WERI-Rb-1 (cell line): ENCODE measurements at regions not wholly inside any gene's neighbourhood (a gene's known extent, or its start where the extent isn't known, plus 50 kb on each side); places are given as distances from the start of the nearest gene placed in this dataset.

Experiments used
- DNase-seq: peaks from one replicate; pipeline ENCODE4 v3.0.0-alpha.2; 2020
- H3K27ac ChIP-seq: fragments of 250-450 bp; sonication (Bioruptor Pico); 2 replicates; pipeline ENCODE4 v1.5.1; 2020; ENCODE audit warnings: mild to moderate bottlenecking, moderate library complexity
- H3K27me3 ChIP-seq: fragments of 250-450 bp; sonication (Bioruptor Pico); 2 replicates; pipeline ENCODE4 v1.5.1; 2021; ENCODE audit warnings: mild to moderate bottlenecking, low read depth, moderate library complexity; ENCODE audit not compliant: insufficient read depth, severe bottlenecking
- H3K36me3 ChIP-seq: fragments of 250-450 bp; sonication (Bioruptor Pico); 2 replicates; pipeline ENCODE4 v1.5.1; 2020; ENCODE audit warnings: mild to moderate bottlenecking, moderate library complexity
- H3K4me3 ChIP-seq: 2 replicates; pipeline ENCODE4 v1.5.1; 2011; ENCODE audit warnings: low read depth, mild to moderate bottlenecking, control low read depth, low read length
- H3K9me3 ChIP-seq: fragments of 250-450 bp; sonication (Bioruptor Pico); 2 replicates; pipeline ENCODE4 v1.5.1; 2021; ENCODE audit warnings: mild to moderate bottlenecking, moderate library complexity; ENCODE audit not compliant: severe bottlenecking
- TF ChIP-seq, protein P1 (sequence below): IDR thresholded peaks from 2 replicates; pipeline ENCODE4 v1.5.1; 2011; ENCODE audit warnings: low read depth, mild to moderate bottlenecking, control low read depth, inconsistent platforms, low read length

DNA sequence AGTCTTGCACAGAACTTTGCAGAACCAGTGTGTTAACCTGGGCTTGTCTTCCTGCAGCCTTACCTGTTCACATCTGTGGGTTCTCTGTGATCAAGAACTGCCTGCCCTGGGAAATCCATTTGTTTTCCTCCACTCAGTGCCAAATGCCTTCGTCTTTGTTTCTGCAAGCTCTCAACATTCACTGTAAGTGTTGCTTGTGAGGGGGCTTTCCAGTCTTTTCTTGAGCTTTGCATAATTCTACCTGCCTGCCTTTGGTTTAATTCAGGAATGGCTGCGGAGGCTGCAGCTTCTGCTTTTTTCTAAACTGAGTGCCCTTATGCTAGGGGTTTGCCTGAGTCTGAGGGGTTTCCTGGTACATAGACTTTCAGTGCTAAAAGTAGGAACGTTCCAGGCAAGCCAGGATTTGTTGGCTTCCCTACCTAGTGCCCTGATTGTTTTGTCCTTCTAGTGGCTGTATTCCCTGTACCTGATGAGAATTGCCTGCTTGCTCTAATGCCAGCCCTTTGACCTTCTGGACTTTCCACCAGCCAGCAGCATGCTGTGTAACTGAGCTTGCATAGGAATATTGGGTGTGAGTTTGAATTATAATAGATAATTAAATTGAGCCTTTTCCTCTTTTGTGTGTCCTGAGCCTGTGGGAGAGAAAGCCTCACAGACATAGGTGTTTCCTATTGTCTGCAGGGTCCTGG, 96.6 kb upstream of the CLSTN2 start:
- TF ChIP-seq, protein P1, sequence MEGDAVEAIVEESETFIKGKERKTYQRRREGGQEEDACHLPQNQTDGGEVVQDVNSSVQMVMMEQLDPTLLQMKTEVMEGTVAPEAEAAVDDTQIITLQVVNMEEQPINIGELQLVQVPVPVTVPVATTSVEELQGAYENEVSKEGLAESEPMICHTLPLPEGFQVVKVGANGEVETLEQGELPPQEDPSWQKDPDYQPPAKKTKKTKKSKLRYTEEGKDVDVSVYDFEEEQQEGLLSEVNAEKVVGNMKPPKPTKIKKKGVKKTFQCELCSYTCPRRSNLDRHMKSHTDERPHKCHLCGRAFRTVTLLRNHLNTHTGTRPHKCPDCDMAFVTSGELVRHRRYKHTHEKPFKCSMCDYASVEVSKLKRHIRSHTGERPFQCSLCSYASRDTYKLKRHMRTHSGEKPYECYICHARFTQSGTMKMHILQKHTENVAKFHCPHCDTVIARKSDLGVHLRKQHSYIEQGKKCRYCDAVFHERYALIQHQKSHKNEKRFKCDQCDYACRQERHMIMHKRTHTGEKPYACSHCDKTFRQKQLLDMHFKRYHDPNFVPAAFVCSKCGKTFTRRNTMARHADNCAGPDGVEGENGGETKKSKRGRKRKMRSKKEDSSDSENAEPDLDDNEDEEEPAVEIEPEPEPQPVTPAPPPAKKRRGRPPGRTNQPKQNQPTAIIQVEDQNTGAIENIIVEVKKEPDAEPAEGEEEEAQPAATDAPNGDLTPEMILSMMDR = no peak
- no peaks in the 10 kb centered on the region for H3K36me3 ChIP-seq
- no peaks in the 10 kb centered on the region for H3K27me3 ChIP-seq
- no peak overlapping the region for H3K27ac ChIP-seq
- H3K4me3 ChIP-seq = no peak overlapping the region
- no peak for DNase-seq
- no peaks in the 10 kb centered on the region for H3K9me3 ChIP-seq

DNA sequence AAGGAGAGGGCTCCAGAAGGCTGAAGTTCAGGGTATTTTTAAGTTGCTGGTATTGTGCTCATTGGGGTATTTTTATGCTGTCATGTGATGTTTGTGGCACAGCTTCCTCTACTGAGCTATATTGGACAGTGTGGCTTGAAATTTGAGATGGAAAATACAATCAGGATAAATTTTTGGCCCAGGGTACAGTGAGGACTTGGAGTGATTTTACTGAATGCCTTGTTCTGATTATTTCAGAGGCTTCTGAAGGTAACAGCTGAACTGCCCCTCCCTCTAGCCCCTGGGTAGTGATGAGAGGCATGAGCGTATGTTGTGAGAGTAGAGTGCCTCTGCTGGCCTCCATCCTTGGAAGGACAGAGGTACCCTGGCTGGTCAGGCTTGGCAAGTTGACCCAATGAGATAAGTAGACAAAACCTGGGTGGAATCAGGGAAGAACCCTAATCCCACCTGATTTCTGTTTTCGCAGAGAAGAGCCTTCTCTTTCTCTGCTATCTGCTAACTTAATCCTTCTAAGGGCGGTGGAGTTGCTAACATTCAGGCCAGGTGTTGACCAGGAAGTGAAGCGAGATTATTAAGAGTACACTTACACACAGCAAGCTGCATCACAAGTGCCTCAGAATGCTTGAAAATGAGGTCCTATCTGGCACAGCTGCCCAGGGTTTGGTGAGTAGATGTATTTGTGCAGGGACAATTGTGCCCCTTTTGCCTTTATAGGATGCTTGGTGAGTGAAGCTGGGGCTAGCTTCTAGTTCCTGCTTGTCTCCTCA, 98.1 kb upstream of the CLSTN2 start:
- no peak overlapping the region for H3K27ac ChIP-seq
- no peaks in the 10 kb centered on the region for H3K9me3 ChIP-seq
- no peak overlapping the region for H3K4me3 ChIP-seq
- DNase-seq = no peak
- H3K36me3 ChIP-seq = no peaks in the 10 kb centered on the region
- TF ChIP-seq, protein P1 = no peak
- no peaks in the 10 kb centered on the region for H3K27me3 ChIP-seq

DNA sequence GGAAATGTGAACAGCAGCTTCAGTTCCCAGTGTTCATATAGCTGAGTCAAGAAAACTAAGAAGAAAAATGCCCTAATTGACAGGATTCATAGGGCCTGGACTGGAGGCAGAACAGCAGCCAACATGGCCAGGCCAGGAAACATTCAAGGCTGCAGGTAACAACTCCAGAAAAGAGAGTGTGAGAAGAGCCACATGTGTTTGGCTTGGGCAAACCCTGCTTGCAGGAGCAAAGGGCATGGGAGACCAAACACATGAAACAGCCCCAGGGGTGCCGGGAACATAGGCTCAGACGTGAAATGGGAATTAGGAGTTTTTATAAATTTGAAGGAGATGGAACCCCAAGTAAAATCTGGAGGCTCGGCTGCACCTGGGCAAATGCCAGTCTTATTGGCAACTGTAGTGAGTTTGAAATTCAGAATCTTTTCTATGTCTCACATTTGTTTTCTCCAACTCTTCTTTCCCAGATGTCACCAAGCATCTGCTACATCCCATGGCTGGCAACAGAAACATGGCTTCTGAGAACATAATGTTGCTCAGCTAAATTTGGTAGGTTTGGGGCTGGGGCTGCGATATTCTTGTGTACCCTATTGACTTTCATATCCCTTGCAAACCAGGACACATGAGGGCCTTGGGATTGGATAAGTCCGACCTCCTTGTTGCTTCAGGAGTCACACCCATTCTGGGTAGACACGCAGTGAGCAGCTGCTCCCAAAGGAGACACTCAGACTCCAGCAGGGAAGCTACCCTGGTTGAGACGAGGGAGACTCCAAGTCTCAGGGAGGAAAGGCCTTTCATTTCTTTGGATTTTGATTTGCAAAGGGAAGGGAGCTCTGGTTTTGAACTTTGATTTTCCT, 98.9 kb upstream of the CLSTN2 start:
- Histone ChIP-seq H3K9me3 (no peaks in the 10 kb centered on the region), H3K36me3 (no peaks in the 10 kb centered on the region), H3K27ac (no peak overlapping the region), H3K4me3 (no peak overlapping the region), H3K27me3 (no peaks in the 10 kb centered on the region)
- TF ChIP-seq, protein P1 = no peak
- no peak for DNase-seq

DNA sequence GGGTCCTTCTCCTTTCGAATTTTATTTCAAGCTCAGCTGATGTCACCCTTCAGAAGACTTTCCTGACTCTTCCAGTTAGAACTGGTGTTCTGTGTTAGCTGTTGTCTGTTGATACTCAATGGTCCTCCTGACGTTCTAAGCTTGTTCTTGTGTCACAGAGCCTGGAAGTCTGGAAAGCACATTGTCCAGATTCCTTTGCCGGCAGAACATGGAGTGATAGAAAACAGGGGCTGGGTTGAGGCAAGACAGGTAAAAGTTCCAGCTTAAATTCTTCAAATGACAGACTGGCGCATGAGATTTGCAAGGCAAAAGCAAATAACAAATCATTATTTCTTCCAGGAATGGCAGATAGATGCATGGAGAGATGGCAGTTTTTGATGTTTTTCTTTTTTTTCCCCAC, 102.0 kb upstream of the CLSTN2 start:
- Histone ChIP-seq H3K27me3 (no peaks in the 10 kb centered on the region), H3K36me3 (no peaks in the 10 kb centered on the region)

DNA sequence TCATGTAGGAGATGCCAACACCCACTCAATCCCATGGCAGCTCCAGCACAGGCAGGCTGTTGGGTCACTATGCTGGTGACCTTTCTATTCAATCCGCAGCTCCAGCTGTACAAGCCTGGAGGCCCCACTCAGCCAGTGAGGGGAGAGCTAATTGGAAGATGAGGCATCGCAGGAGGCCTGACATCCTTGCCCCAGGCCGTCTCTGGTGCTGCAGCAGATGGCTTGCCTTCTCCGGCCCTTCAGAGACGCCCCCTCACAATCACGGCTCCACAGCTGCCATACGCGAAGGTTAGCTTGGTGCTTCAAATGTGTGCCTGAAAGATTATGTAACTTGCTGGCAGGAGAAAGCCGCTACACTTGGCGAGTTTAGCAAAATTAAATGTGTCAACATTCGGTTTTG, 104.2 kb upstream of the CLSTN2 start:
- no peaks in the 10 kb centered on the region for H3K9me3 ChIP-seq
- no peaks in the 10 kb centered on the region for H3K36me3 ChIP-seq
- TF ChIP-seq, protein P1 = no peak
- no peak overlapping the region for H3K27ac ChIP-seq
- H3K4me3 ChIP-seq = no peak overlapping the region
- no peaks in the 10 kb centered on the region for H3K27me3 ChIP-seq
- peak; percentile 50 for DNase-seq

More for the DNA sequence above, 102.0 kb upstream of the CLSTN2 start:
- no peak overlapping the region for H3K27ac ChIP-seq
- H3K4me3 ChIP-seq = no peak overlapping the region
- H3K9me3 ChIP-seq = no peaks in the 10 kb centered on the region
- no peak for DNase-seq
- TF ChIP-seq, protein P1 = no peak
